OCI-LY7 (cell line): ENCODE measurements at regions not wholly inside any gene's neighbourhood (a gene's known extent, or its start where the extent isn't known, plus 50 kb on each side); places are given as distances from the start of the nearest gene placed in this dataset.

ENCODE experiments used
- BruUV-seq: library from RNA; stranded (reverse); fragments of 400-500 nt; replicated peaks from 2 replicates; lab custom pipeline; 2021; lab: Mats Ljungman, UMichigan
- CTCF ChIA-PET: fragments of 300-600 bp; sonication (Branson Sonifier 250); formaldehyde crosslinking; loops from one replicate; lab custom pipeline; 2022; ENCODE audit warnings: antibody characterized with exemption; ENCODE audit not compliant: unreplicated experiment; lab: Charles Lee
- POLR2A ChIA-PET: fragments of 300-600 bp; sonication (Branson Sonifier 250); formaldehyde crosslinking; loops from one replicate; lab custom pipeline; 2022; ENCODE audit warnings: antibody characterized with exemption; lab: Charles Lee
- DNase-seq: peaks from one replicate; pipeline ENCODE4 v3.0.0-alpha.2; 2015; ENCODE audit warnings: low spot score
- H2AFZ ChIP-seq: fragments of 200-600 bp; sonication (generic), shearing (Covaris generic); 2 replicates; pipeline ENCODE4 v1.6.1; 2014; ENCODE audit warnings: mild to moderate bottlenecking, antibody characterized with exemption, low read length, moderate library complexity
- H3K27ac ChIP-seq: fragments of 200-600 bp; sonication (generic); 2 replicates; pipeline ENCODE4 v1.5.1; 2014; ENCODE audit warnings: mixed run types, low read depth, mild to moderate bottlenecking, moderate library complexity, low read length, inconsistent platforms; ENCODE audit not compliant: poor library complexity, severe bottlenecking
- H3K36me3 ChIP-seq: fragments of 200-600 bp; sonication (generic); 2 replicates; pipeline ENCODE4 v1.6.1; 2014; ENCODE audit warnings: mild to moderate bottlenecking, antibody characterized with exemption, low read length, moderate library complexity, mixed read lengths; ENCODE audit not compliant: insufficient read depth
- H3K4me1 ChIP-seq: fragments of 200-600 bp; sonication (generic); 2 replicates; pipeline ENCODE4 v1.5.1; 2014; ENCODE audit warnings: mild to moderate bottlenecking, low read length; ENCODE audit not compliant: insufficient read depth, poor library complexity, severe bottlenecking
- H3K4me2 ChIP-seq: fragments of 200-600 bp; sonication (generic); 2 replicates; pipeline ENCODE4 v1.6.1; 2014; ENCODE audit warnings: mild to moderate bottlenecking, low read length
- H3K4me3 ChIP-seq: fragments of 200-600 bp; sonication (generic); 2 replicates; pipeline ENCODE4 v1.5.1; 2014; ENCODE audit warnings: mild to moderate bottlenecking, low read depth, low read length; ENCODE audit not compliant: poor library complexity, severe bottlenecking
- H3K79me2 ChIP-seq: fragments of 200-600 bp; sonication (generic); 2 replicates; pipeline ENCODE4 v1.6.1; 2016; ENCODE audit warnings: low read depth, mild to moderate bottlenecking, low read length, moderate library complexity, mixed read lengths; ENCODE audit not compliant: insufficient read depth
- H3K9me2 ChIP-seq: fragments of 200-600 bp; sonication (generic); 2 replicates; pipeline ENCODE4 v1.6.1; 2016; ENCODE audit warnings: mild to moderate bottlenecking, low read length, mixed read lengths; ENCODE audit not compliant: insufficient read depth
- H3K9me3 ChIP-seq: fragments of 200-600 bp; sonication (generic); 2 replicates; pipeline ENCODE4 v1.6.1; 2014; ENCODE audit warnings: mild to moderate bottlenecking, mixed run types, low read length, mixed read lengths
- H4K20me1 ChIP-seq: fragments of 200-600 bp; sonication (generic); 2 replicates; pipeline ENCODE4 v1.6.1; 2014; ENCODE audit warnings: mild to moderate bottlenecking, antibody characterized with exemption, low read length, moderate library complexity, mixed read lengths; ENCODE audit not compliant: insufficient read depth
- CTCF ChIP-seq: fragments of 200-600 bp; sonication (generic); conservative IDR thresholded peaks from 2 replicates; pipeline ENCODE4 v1.5.1; 2014; ENCODE audit warnings: mild to moderate bottlenecking, antibody characterized with exemption, low read length, moderate library complexity, mixed read lengths
- EZH2phosphoT487 ChIP-seq: fragments of 200-600 bp; sonication (generic); IDR thresholded peaks from 2 replicates; pipeline ENCODE4 v1.6.1; 2018; ENCODE audit warnings: low read depth, borderline replicate concordance, mild to moderate bottlenecking, mixed run types, antibody characterized with exemption, low read length, moderate library complexity, mixed read lengths
- intact Hi-C: fragments of 100-400 bp; cut with micrococcal nuclease; formaldehyde crosslinking; loops from one replicate; pipeline ENCODE4 v1.10.0; 2022; ENCODE audit not compliant: unreplicated experiment

DNA sequence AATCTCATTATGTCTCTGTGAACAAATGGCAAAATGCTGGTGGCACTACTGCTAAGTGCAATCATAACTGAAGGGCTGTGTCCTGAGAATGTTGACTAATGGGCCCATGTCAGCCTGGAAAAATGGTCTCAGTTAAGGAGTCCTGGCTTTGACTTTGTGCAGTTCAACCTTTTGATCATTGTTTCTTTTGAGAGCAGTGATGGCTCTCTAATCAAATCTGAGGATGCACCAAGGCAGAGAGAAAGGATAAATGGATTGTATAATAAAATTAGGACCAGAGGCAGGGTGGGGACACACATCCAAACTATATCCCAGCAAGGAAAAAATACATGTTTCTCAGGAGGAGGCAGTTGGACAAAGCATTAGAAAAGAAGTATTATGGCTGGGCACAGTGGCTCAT lies 59.6 kb upstream of the SYN3 start:
- CTCF ChIA-PET, result no interaction called here

DNA sequence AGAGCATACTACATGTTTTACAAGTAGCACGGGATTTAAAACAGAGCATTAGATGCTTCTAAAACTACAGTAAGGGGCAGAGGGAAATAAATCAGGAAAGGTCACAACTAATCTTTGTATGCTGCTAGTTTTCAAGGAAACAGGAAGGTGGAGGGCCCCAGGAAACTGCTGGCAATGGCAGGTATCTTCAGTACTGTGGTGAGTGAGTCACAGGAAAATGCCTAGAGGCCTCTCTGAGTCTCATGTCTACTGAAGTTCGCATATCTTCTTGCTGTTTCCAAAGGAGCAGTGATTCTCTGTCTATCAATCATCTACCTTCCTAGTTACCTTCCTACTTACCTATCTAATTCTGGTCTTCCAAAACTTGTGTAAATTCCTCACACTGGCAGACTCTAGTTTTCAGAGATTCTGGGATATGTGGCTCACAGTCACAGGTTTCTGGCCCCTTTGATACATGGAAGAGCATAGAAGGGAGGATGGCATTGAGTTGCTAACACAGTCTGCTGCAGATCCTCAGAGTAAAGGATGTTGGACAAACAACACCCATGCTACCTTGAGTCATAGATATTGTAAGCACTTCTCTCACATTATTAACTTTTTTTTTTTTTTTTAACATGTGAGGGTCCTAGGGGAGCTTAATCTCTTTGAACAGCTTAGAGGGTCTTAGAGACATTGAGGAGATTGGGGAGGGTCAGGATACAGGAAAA lies 58.8 kb upstream of the SYN3 start:
- intact Hi-C loops, result no loop called here

More for the DNA sequence above, 59.6 kb upstream of the SYN3 start:
- Histone ChIP-seq H3K4me1 (peaks cover 32% of the 10 kb centered on the region), H4K20me1 (no peaks in the 10 kb centered on the region), H3K27ac (no peak overlapping the region), H3K4me3 (no peak overlapping the region), H2AFZ (no peak overlapping the region), H3K36me3 (no peaks in the 10 kb centered on the region), H3K79me2 (no peaks in the 10 kb centered on the region), H3K9me3 (no peaks in the 10 kb centered on the region; the same call in 1 of the 2 replicates), H3K4me2 (no peak overlapping the region), H3K9me2 (no peaks in the 10 kb centered on the region)
- DNase-seq, result no peak
- POLR2A ChIA-PET, result no interaction called here
- BruUV-seq, result no TSS peak
- intact Hi-C loops, result no loop called here
- TF ChIP-seq EZH2phosphoT487 (no peak), CTCF (no peak)

More for the DNA sequence above, 58.8 kb upstream of the SYN3 start:
- Histone ChIP-seq H2AFZ (peak overlapping the region; percentile 77), H4K20me1 (no peaks in the 10 kb centered on the region), H3K9me2 (no peaks in the 10 kb centered on the region), H3K4me2 (0 out of 2 replicates have a peak overlapping the region, but pooled peaks have one; percentile 7), H3K36me3 (no peaks in the 10 kb centered on the region), H3K27ac (no peak overlapping the region), H3K4me3 (no peak overlapping the region), H3K4me1 (peaks cover 41% of the 10 kb centered on the region), H3K79me2 (no peaks in the 10 kb centered on the region), H3K9me3 (no peaks in the 10 kb centered on the region; the same call in 1 of the 2 replicates)
- POLR2A ChIA-PET, result interaction anchor here (0.6 kb wide), 1 partner anchor 67 kb away, joined by 4 read pairs; no protein-coding TSS in a partner anchor
- peak; percentile 20 for DNase-seq
- CTCF ChIA-PET, result no interaction called here
- BruUV-seq, result no TSS peak
- TF ChIP-seq EZH2phosphoT487, result no peak
- no peak for TF ChIP-seq CTCF
